DOHH2 (cell line): ENCODE measurements at regions not wholly inside any gene's neighbourhood (a gene's known extent, or its start where the extent isn't known, plus 50 kb on each side); places are given as distances from the start of the nearest gene placed in this dataset.

ENCODE experiments used
- EZH2phosphoT487 ChIP-seq: fragments of 200-600 bp; sonication (generic); IDR thresholded peaks from 2 replicates; pipeline ENCODE4 v1.6.1; 2017; ENCODE audit warnings: borderline replicate concordance, mild to moderate bottlenecking, antibody characterized with exemption, low read length, moderate library complexity, mixed read lengths
- TF ChIP-seq, protein P1 (sequence below): fragments of 200-600 bp; sonication (generic); IDR thresholded peaks from one replicate; pipeline ENCODE4 v1.5.1; 2014; ENCODE audit warnings: antibody characterized with exemption, mild to moderate bottlenecking, low read depth, low read length; ENCODE audit not compliant: poor library complexity, severe bottlenecking

DNA sequence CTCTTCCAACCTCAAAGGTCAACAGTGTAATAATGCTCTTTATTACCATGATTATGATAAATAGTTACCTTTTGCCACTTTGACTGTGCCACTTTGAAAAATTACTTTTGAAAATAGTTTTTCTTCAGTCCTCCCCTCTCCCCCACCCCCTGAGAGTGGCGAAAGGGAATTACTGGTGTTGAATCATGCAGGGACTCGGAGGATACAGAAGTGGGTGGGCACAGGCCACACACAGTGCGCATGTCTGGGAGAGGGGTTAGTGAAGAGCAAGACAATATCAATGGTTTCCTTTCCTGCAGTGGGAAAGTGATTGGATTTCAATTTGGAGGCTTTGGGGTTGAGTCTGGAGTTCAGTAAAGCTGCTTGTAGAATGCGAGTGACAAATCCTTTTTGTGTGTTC is 170.9 kb downstream of the PTCSC3 start:
- TF ChIP-seq, protein P1, sequence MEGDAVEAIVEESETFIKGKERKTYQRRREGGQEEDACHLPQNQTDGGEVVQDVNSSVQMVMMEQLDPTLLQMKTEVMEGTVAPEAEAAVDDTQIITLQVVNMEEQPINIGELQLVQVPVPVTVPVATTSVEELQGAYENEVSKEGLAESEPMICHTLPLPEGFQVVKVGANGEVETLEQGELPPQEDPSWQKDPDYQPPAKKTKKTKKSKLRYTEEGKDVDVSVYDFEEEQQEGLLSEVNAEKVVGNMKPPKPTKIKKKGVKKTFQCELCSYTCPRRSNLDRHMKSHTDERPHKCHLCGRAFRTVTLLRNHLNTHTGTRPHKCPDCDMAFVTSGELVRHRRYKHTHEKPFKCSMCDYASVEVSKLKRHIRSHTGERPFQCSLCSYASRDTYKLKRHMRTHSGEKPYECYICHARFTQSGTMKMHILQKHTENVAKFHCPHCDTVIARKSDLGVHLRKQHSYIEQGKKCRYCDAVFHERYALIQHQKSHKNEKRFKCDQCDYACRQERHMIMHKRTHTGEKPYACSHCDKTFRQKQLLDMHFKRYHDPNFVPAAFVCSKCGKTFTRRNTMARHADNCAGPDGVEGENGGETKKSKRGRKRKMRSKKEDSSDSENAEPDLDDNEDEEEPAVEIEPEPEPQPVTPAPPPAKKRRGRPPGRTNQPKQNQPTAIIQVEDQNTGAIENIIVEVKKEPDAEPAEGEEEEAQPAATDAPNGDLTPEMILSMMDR, result no peak
- TF ChIP-seq EZH2phosphoT487, result no peak
